Aorta (tissue), 5 donors: ENCODE measurements at regions not wholly inside any gene's neighbourhood (a gene's known extent, or its start where the extent isn't known, plus 50 kb on each side); places are given as distances from the start of the nearest gene placed in this dataset.

Experiments used
- ATAC-seq: fragments of 200-7000 bp; cut with Tn5 transposase; one replicate; pipeline ENCODE4 v1.9.1; 2022; ENCODE audit warnings: moderate library complexity; ENCODE audit not compliant: low FRiP score
- DNase-seq, 2 donors: peaks; one replicate each; pipeline ENCODE4 v3.0.0-alpha.2; 2020
- H3K27ac ChIP-seq, 2 donors: one replicate each; pipeline ENCODE4 v1.5.1; 2013; ENCODE audit warnings: low read length in 2 of 2, mild to moderate bottlenecking in 2 of 2, moderate library complexity in 2 of 2, control low read depth in 1 of 2, inconsistent platforms in 1 of 2, low read depth in 1 of 2
- H3K27me3 ChIP-seq, 2 donors: one replicate each; pipeline ENCODE4 v1.6.1; 2013; ENCODE audit warnings: control low read depth in 1 of 2, low read length in 1 of 2, mild to moderate bottlenecking in 1 of 2, moderate library complexity in 1 of 2; ENCODE audit not compliant: insufficient read depth in 2 of 2, control insufficient read depth in 1 of 2
- H3K36me3 ChIP-seq, 2 donors: one replicate each; pipeline ENCODE4 v1.6.1; 2013; ENCODE audit warnings: control low read depth in 1 of 2, low read length in 1 of 2, mild to moderate bottlenecking in 1 of 2; ENCODE audit not compliant: insufficient read depth in 2 of 2, control insufficient read depth in 1 of 2
- H3K4me1 ChIP-seq, 2 donors: one replicate each; pipeline ENCODE4 v1.6.1; 2013; ENCODE audit warnings: low read length in 2 of 2, control low read depth in 1 of 2, mild to moderate bottlenecking in 1 of 2, moderate library complexity in 1 of 2; ENCODE audit not compliant: insufficient read depth in 2 of 2, control insufficient read depth in 1 of 2
- H3K4me3 ChIP-seq, 2 donors: one replicate each; pipeline ENCODE4 v1.5.1; 2013; ENCODE audit warnings: low read length in 2 of 2, control low read depth in 1 of 2, mild to moderate bottlenecking in 1 of 2
- H3K9me3 ChIP-seq: one replicate; pipeline ENCODE4 v1.6.1; 2013; ENCODE audit warnings: mild to moderate bottlenecking, low read length; ENCODE audit not compliant: control insufficient read depth
- WGBS, 2 donors: extraction: QIAGEN DNeasy Blood & Tissue Kit; methylation state at CpG; one replicate each; pipeline ENCODE4 v1.1.7; 2013; 5-methylcytosine and 5-hydroxymethylcytosine counted together
- intact Hi-C, 2 donors: fragments of 100-400 bp; cut with DNase I; formaldehyde crosslinking; loops; one replicate each; pipeline versions ENCODE4 v1.14.2 to v1.15.0; 2022
- donor health status: healthy with polysubstance abuse.
- donor health status: Bipolar disorder and iron deficiency.
- donor health status: DM: no; HTN: no; CAD: no.
- donor health status: DM: no; HTN: no; CAD: no.
- donor health status: DM: yes; HTN: yes; CAD: no.

DNA sequence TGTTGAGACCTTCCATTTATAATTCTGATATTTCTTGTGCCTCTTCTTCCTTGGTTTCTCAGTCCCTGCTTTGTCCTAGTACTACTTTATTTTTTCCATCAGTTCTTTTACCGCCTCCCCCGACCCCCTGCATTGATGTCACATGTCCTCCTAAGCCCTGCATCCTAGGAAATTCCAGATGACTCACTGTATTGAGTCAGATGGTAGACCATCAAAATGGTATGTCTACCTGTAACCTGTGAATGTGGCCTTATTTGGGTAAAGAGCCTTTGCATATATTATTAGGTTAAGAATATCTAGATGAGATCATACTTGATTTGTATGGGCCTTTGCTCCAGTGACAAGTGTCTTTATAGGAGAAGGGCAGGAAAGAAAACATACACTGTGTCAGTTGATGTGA is 515.3 kb upstream of the CA10 start:
- H3K27ac ChIP-seq = no peak overlapping the region
- no peaks in the 10 kb centered on the region for H3K4me1 ChIP-seq
- no peaks in the 10 kb centered on the region for H3K27me3 ChIP-seq
- no peaks in the 10 kb centered on the region for H3K36me3 ChIP-seq
- H3K9me3 ChIP-seq = peaks cover 2% of the 10 kb centered on the region
- no peak overlapping the region for H3K4me3 ChIP-seq
- ATAC-seq = no peak
- 78 to 92% methylated on average over 2 of the region's 2 CpGs for WGBS, 2 donors
- intact Hi-C loops = no loop called here
- DNase-seq = no peak

DNA sequence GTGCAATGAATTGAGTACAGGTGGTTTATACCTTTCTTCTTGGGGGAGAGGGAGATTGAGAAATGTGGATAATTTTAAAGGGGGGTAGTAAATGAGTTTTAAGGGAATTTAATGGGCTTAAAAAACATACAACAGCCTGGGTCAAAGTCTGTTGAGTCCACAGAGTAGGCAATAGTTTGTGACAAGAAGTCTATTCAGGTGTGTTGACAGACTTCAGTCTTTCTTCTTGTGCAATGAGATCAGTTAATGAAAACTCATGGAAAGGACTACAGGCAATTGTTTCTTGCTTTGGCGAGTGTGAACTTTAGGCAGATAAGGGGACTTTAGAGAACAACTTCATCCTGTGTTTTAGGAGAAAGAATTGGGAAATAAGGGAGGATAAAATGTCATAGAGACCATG is 507.8 kb upstream of the CA10 start:
- no peak for DNase-seq
- WGBS, 2 donors = 75 to 82% methylated on average over 1 of the region's 1 CpG

DNA sequence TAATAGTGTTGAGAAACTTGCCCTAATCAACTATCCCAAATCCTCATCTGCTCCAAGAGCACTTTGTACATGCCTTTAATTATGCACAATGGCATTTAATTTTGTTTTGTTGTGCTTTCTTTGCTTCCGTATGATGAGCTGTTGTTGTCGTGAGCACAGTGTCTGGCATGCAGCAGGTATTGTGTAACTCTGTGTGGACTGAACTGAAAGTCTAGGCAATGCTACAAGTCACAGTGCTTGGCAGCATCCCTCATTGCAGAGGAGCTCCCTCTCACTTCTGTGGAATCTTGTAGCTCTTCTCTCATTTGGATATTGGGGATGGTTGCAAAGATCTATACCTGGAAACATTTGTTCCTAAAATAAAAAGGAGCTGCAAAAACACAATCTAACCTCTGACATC is 502.2 kb upstream of the CA10 start:
- intact Hi-C loops = no loop called here
- H3K4me1 ChIP-seq = no peaks in the 10 kb centered on the region
- H3K27me3 ChIP-seq = no peaks in the 10 kb centered on the region
- 74 to 80% methylated on average over 2 of the region's 2 CpGs for WGBS, 2 donors
- no peaks in the 10 kb centered on the region for H3K9me3 ChIP-seq
- no peak overlapping the region for H3K4me3 ChIP-seq
- DNase-seq = no peak
- H3K27ac ChIP-seq = no peak overlapping the region
- no peak for ATAC-seq
- no peaks in the 10 kb centered on the region for H3K36me3 ChIP-seq

More for the DNA sequence above, 507.8 kb upstream of the CA10 start:
- Histone ChIP-seq H3K27me3 (no peaks in the 10 kb centered on the region), H3K27ac (no peak overlapping the region), H3K4me1 (no peaks in the 10 kb centered on the region), H3K9me3 (no peaks in the 10 kb centered on the region), H3K4me3 (no peak overlapping the region), H3K36me3 (no peaks in the 10 kb centered on the region)
- intact Hi-C loops = no loop called here
- ATAC-seq = no peak

DNA sequence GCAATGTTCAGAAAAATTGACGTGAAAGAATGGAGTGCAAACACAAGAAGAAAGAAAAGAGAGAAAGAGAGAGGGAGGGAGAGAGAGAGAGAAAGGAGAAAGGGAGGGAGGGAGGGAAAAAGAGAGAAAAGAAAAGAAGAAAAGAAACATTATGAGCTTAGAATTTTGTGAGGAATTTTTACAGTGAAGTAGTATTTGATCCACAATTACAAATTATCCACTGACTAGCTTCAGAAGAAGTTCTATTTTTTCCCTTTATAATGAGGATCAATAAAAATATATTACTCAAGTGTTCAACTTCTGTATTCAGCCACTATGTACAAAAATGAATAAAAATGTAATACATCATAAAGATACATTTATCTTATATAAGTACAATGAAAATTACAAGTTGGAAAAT is 494.5 kb upstream of the CA10 start:
- ATAC-seq = no peak
- 70 to 75% methylated on average over 1 of the region's 1 CpG for WGBS, 2 donors
- Histone ChIP-seq H3K4me3 (no peak overlapping the region), H3K27me3 (no peaks in the 10 kb centered on the region), H3K27ac (no peak overlapping the region), H3K9me3 (no peaks in the 10 kb centered on the region), H3K36me3 (no peaks in the 10 kb centered on the region), H3K4me1 (no peaks in the 10 kb centered on the region)
- DNase-seq = no peak
- intact Hi-C loops = no loop called here

DNA sequence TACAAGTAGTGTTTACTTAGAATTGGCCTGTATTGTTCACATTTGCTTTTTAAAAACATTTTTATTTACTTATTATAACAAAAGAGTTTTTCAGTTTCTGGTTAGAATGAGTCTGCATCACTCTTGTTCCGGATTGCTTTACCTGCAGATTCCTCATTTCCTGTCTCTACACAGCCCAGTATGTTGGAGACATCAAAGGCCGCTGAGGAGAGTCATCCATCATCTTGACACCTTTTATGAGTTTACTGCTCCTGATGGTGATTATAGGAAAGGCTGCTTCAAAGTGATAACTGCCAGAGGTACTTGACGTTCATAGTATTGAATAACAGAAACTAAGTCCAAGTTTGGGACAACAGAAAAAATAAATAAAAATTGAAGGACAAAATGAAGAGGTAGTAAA is 490.5 kb upstream of the CA10 start:
- no peaks in the 10 kb centered on the region for H3K27me3 ChIP-seq
- no peak for ATAC-seq
- DNase-seq = no peak
- no peaks in the 10 kb centered on the region for H3K36me3 ChIP-seq
- intact Hi-C loops = no loop called here
- WGBS, 2 donors = 13 to 16% methylated on average over 3 of the region's 3 CpGs
- H3K4me3 ChIP-seq = no peak overlapping the region
- H3K9me3 ChIP-seq = no peaks in the 10 kb centered on the region
- no peak overlapping the region for H3K27ac ChIP-seq
- no peaks in the 10 kb centered on the region for H3K4me1 ChIP-seq

DNA sequence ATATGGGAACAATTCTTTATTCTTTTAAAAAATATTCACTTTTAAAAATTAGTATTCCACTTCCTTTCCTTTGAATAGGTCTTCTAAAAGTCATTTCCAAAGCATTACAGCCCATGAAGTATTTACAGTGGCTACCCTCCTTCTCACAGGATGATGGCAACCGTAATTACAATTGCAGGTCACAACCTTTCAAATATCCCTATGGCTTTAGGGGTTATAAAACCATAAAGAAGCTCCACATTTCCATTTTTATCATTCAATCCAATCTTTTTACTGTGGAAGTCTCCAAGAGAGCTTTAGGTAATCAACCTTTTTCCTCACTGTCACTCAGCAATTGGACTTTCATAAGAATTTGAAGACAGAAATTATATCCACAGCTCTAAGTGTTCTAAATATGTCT is 488.9 kb upstream of the CA10 start:
- WGBS, 2 donors = 28 to 49% methylated on average over 1 of the region's 1 CpG
- Histone ChIP-seq H3K27me3 (no peaks in the 10 kb centered on the region), H3K4me3 (no peak overlapping the region), H3K27ac (no peak overlapping the region), H3K36me3 (no peaks in the 10 kb centered on the region), H3K4me1 (no peaks in the 10 kb centered on the region), H3K9me3 (no peaks in the 10 kb centered on the region)
- intact Hi-C loops = no loop called here
- ATAC-seq = no peak
- DNase-seq = no peak

DNA sequence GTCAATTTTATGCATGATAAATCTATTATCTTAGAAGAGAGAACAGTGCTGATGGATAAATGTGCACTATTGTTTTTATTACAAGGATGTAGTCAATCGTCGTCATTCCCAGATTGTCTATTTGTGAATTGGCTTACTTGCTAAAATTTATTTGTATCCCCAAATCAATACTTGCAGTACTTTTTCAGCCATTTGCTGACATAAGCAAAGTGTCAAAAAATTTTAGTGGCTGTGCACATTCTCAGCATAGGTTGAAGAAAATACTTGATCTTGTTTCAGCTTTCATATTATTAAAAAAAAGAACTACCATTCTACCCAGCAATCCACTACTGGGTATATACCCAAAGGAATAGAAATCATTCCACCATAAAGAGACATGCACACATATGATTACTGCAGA is 477.9 kb upstream of the CA10 start:
- ATAC-seq (no peak), DNase-seq (no peak)
- H3K4me1 ChIP-seq = no peaks in the 10 kb centered on the region
- H3K27me3 ChIP-seq = no peaks in the 10 kb centered on the region
- intact Hi-C loops = no loop called here
- no peaks in the 10 kb centered on the region for H3K36me3 ChIP-seq
- WGBS, 2 donors = 87 to 90% methylated on average over 2 of the region's 2 CpGs
- H3K4me3 ChIP-seq = no peak overlapping the region
- no peak overlapping the region for H3K27ac ChIP-seq
- no peaks in the 10 kb centered on the region for H3K9me3 ChIP-seq

DNA sequence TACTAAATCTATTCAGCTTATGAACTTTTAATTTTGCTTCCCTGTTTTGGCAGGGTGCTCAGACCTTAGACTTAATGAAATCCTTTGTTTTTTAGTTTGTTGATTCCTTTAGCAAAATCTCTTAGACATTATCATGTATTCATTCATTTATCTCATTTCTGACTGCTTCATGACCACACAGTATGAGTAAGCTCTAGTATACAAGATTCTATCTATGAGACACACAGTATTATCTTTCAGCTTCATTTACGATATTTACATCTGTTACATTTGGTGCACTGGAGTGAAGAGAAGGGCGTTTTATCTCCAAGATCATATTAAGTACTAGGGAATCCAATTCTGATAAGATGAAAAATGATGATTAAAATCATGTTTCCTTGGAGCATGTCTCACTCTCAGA is 448.1 kb upstream of the CA10 start:
- Histone ChIP-seq H3K36me3 (no peaks in the 10 kb centered on the region), H3K27me3 (no peaks in the 10 kb centered on the region), H3K9me3 (no peaks in the 10 kb centered on the region), H3K4me3 (no peak overlapping the region), H3K27ac (no peak overlapping the region), H3K4me1 (no peaks in the 10 kb centered on the region)
- ATAC-seq (no peak), DNase-seq (no peak)
- intact Hi-C loops = no loop called here
- 69 to 77% methylated on average over 2 of the region's 2 CpGs for WGBS, 2 donors

DNA sequence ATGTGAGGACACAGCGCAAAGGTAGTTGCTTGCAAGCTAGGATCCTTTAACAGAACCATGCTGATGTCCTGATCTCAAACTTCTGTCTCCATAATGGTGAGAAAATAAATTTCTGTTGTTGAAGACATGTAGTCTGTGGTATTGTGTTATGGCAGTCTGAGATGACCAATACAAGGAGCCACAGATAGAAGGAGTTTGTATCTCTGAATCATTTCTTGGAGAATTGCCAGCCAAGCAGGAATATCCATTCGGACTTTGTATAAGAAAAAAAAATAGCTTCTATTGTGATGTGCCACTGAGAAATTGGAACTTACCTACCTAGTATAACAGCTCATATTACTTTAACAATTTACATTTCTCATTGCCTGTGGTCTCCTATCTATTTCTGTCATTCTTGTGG is 447.6 kb upstream of the CA10 start:
- DNase-seq (no peak), ATAC-seq (no peak)
- H3K27me3 ChIP-seq = no peaks in the 10 kb centered on the region
- no peak overlapping the region for H3K4me3 ChIP-seq
- WGBS, 2 donors = 43 to 46% methylated on average over 2 of the region's 2 CpGs
- intact Hi-C loops = no loop called here
- no peak overlapping the region for H3K27ac ChIP-seq
- H3K36me3 ChIP-seq = no peaks in the 10 kb centered on the region
- H3K4me1 ChIP-seq = no peaks in the 10 kb centered on the region
- H3K9me3 ChIP-seq = no peaks in the 10 kb centered on the region
